Natural killer cell (primary cell): ENCODE measurements at regions not wholly inside any gene's neighbourhood (a gene's known extent, or its start where the extent isn't known, plus 50 kb on each side); places are given as distances from the start of the nearest gene placed in this dataset.

Source experiments
- ATAC-seq, 3 donors: fragments of 150-1000 bp in 2 of 3; fragments of 200-7000 bp in 1 of 3; cut with Tn5 transposase; 1 replicate in 1 of 3; 2 replicates in 2 of 3; pipeline ENCODE4 v1.10.0; 2021; ENCODE audit warnings: mild to moderate bottlenecking in 2 of 3, moderate library complexity in 2 of 3
- DNase-seq, 2 donors: peaks; one replicate each; pipeline versions ENCODE4 v3.0.0 to v3.0.0-alpha.2; 2013 to 2021; ENCODE audit warnings: mixed read lengths in 1 of 2
- H3K27ac ChIP-seq: one replicate; pipeline ENCODE4 v1.5.1; 2013; ENCODE audit warnings: mild to moderate bottlenecking, low read length
- H3K27me3 ChIP-seq: one replicate; pipeline ENCODE4 v1.6.1; 2013; ENCODE audit warnings: low read length; ENCODE audit not compliant: control insufficient read depth, insufficient read depth
- H3K36me3 ChIP-seq: one replicate; pipeline ENCODE4 v1.6.1; 2013; ENCODE audit warnings: low read length; ENCODE audit not compliant: control insufficient read depth, insufficient read depth
- H3K4me1 ChIP-seq: one replicate; pipeline ENCODE4 v1.6.1; 2013; ENCODE audit warnings: low read length; ENCODE audit not compliant: control insufficient read depth, insufficient read depth
- H3K4me3 ChIP-seq: one replicate; pipeline ENCODE4 v1.5.1; 2013; ENCODE audit warnings: low read length
- H3K9me3 ChIP-seq: one replicate; pipeline ENCODE4 v1.6.1; 2013; ENCODE audit warnings: low read length; ENCODE audit not compliant: control insufficient read depth, insufficient read depth
- H3K27ac Mint-ChIP-seq, 2 donors: one replicate each; pipeline ENCODE4 v1.8.0; 2022; ENCODE audit warnings: mild to moderate bottlenecking in 2 of 2, mixed read lengths in 2 of 2, moderate library complexity in 1 of 2
- H3K27me3 Mint-ChIP-seq, 2 donors: one replicate each; pipeline ENCODE4 v1.8.0; 2022; ENCODE audit warnings: low read depth in 2 of 2, mixed read lengths in 2 of 2
- H3K36me3 Mint-ChIP-seq: one replicate; pipeline ENCODE4 v1.8.0; 2022; ENCODE audit warnings: mixed read lengths
- H3K4me1 Mint-ChIP-seq, 2 donors: one replicate each; pipeline ENCODE4 v1.8.0; 2022; ENCODE audit warnings: mixed read lengths in 2 of 2
- H3K4me3 Mint-ChIP-seq: one replicate; pipeline ENCODE4 v1.8.0; 2022; ENCODE audit warnings: mild to moderate bottlenecking, moderate library complexity, mixed read lengths
- H3K9me3 Mint-ChIP-seq, 2 donors: one replicate each; pipeline ENCODE4 v1.8.0; 2022; ENCODE audit warnings: mixed read lengths in 2 of 2
- CTCF ChIP-seq: fragments of 200-600 bp; IDR thresholded peaks from one replicate; pipeline ENCODE4 v1.8.0; 2022; ENCODE audit warnings: antibody characterized with exemption
- WGBS: methylation state at CpG from one replicate; pipeline ENCODE4 v1.1.7; 2013; ENCODE audit warnings: missing lambda C conversion rate; ENCODE audit not compliant: insufficient coverage; 5-methylcytosine and 5-hydroxymethylcytosine counted together
- intact Hi-C: fragments of 100-400 bp; cut with micrococcal nuclease; formaldehyde crosslinking; loops from one replicate; pipeline ENCODE4 v1.14.2; 2022

- no peaks in the 10 kb centered on the region for H3K36me3 ChIP-seq
- 100% methylated on average over 3 of the region's 4 CpGs for WGBS
- Mint-ChIP-seq H3K4me1 (no peaks in the 10 kb centered on the region), H3K4me3 (no peak overlapping the region), H3K27me3 (peaks cover under 1% of the 10 kb centered on the region in 2 donors), H3K9me3 (no peaks in the 10 kb centered on the region), H3K27ac (no peak overlapping the region), H3K36me3 (no peaks in the 10 kb centered on the region)
- ATAC-seq (no peak), DNase-seq (no peak)
- no peaks in the 10 kb centered on the region for H3K9me3 ChIP-seq
- intact Hi-C loops = no loop called here
- no peak overlapping the region for H3K27ac ChIP-seq
- H3K4me3 ChIP-seq = no peak overlapping the region
- H3K4me1 ChIP-seq = no peaks in the 10 kb centered on the region
- TF ChIP-seq CTCF = no peak
- H3K27me3 ChIP-seq = no peaks in the 10 kb centered on the region
Measured at GRCh38 chr7:131130324-131130723, 197.4 kb upstream of the MKLN1 start.

DNA sequence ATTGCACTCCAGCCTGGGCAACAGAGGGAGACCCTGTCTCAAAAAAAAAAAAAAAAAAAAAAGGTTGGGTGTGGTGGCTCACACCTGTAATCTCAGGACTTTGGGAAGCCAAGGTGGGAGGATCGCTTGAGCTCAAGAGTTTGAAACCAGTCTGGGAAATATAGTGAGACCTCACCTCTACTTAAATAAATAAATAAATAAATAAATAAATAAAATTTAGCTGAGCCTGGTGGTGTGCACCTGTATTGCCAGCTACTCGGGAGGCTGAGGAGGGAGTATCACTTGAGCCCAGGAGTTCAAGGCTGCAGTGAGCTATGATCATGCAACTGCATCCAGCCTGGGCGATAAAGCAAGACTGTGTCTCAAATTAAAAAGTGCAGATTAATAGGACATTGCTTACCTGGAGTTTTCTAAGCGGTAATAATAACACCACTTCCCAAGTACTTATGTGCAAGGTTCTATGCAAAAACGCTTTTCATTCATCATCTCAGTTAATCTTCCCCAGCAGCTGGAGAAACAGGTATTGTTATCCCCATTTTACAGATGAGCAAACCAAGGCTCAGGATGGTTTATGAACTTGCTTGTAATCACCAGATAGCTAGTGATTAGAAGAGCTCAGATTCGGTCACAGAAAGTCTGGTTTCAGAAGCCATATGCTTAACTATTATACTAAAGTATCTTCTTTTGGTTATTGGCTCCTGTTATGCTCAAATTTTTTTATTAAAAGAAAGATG is 196.5 kb upstream of the MKLN1 start:
- Mint-ChIP-seq H3K27me3 (no peaks in the 10 kb centered on the region), H3K27ac (no peak overlapping the region), H3K4me1 (no peaks in the 10 kb centered on the region), H3K36me3 (no peaks in the 10 kb centered on the region), H3K4me3 (no peak overlapping the region), H3K9me3 (no peaks in the 10 kb centered on the region)
- no peak overlapping the region for H3K4me3 ChIP-seq
- ATAC-seq = no peak
- no peak for TF ChIP-seq CTCF
- no peaks in the 10 kb centered on the region for H3K27me3 ChIP-seq
- no peaks in the 10 kb centered on the region for H3K4me1 ChIP-seq
- no peaks in the 10 kb centered on the region for H3K9me3 ChIP-seq
- DNase-seq = no peak
- WGBS = 95% methylated on average over 4 of the region's 6 CpGs
- H3K27ac ChIP-seq = no peak overlapping the region
- intact Hi-C loops = no loop called here
- no peaks in the 10 kb centered on the region for H3K36me3 ChIP-seq

DNA sequence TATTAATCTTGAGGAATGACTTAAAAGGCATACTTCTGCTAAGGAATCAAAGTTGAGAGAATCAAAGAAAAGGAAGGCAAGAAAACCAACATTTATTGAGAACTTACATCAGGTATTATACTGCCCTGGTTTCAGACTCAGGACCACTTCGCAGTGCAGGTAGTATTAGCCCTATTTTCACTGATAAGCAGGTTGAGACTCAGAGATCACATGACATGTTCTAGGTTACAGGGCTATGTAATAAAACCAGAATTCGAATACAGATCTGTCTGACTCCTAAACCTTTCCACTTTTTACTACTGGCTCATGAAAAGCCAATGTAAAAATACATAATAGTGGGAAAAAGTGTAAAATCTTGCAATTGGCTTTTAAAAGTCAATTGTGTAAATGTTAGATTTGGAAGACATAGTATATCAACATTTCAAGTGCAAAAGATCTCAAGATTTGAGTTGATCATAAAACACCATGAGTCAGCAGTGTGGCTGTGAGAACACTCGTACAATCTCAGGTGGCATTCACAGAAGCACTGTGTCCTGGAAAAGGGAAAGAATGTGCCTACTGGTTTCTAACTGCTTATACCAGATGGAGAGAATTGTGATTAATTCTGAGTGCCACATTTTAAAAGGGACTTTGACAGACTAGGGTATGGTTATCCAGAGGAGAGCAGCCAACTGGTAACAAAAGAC is 195.8 kb upstream of the MKLN1 start:
- WGBS = 89% methylated on average over 2 of the region's 3 CpGs

More for the DNA sequence above, 195.8 kb upstream of the MKLN1 start:
- DNase-seq = no peak
- Mint-ChIP-seq H3K36me3 (no peaks in the 10 kb centered on the region), H3K9me3 (no peaks in the 10 kb centered on the region), H3K4me3 (no peak overlapping the region), H3K4me1 (no peaks in the 10 kb centered on the region), H3K27ac (no peak overlapping the region), H3K27me3 (no peaks in the 10 kb centered on the region)
- ATAC-seq = no peak
- Histone ChIP-seq H3K4me1 (no peaks in the 10 kb centered on the region), H3K4me3 (no peak overlapping the region), H3K36me3 (no peaks in the 10 kb centered on the region), H3K27me3 (no peaks in the 10 kb centered on the region), H3K9me3 (no peaks in the 10 kb centered on the region), H3K27ac (no peak overlapping the region)
- intact Hi-C loops = no loop called here
- no peak for TF ChIP-seq CTCF
